HG03558 (cell line): ENCODE measurements at regions not wholly inside any gene's neighbourhood (a gene's known extent, or its start where the extent isn't known, plus 50 kb on each side); places are given as distances from the start of the nearest gene placed in this dataset.

Source experiments
- ATAC-seq: cut with Tn5 transposase; IDR thresholded peaks from one replicate; pipeline ENCODE4 v1.9.1; 2021; ENCODE audit warnings: moderate number of reproducible peaks; ENCODE audit not compliant: unreplicated experiment; ENCODE audit errors: extremely low read depth

- no peak for ATAC-seq
Measured at GRCh38 chr17:77778636-77779489, 179.6 kb upstream of the TNRC6C start.

GRCh38 chr17:77779711-77780539 is 178.6 kb upstream of the TNRC6C start:
- ATAC-seq: no peak

- ATAC-seq: no peak
Measured at GRCh38 chr17:77781536-77781935, 177.0 kb upstream of the TNRC6C start.

GRCh38 chr17:77782201-77782600 is 176.3 kb upstream of the TNRC6C start:
- ATAC-seq: no peak

- ATAC-seq: no peak
Measured at GRCh38 chr17:77782611-77783010, 175.9 kb upstream of the TNRC6C start.

- no peak for ATAC-seq
Measured at GRCh38 chr17:77783991-77784820, 174.3 kb upstream of the TNRC6C start.

- no peak for ATAC-seq
Measured at GRCh38 chr17:77785312-77785905, 173.1 kb upstream of the TNRC6C start.

GRCh38 chr17:77786090-77786489 is 172.4 kb upstream of the TNRC6C start:
- no peak for ATAC-seq

GRCh38 chr17:77786740-77787505 is 171.6 kb upstream of the TNRC6C start:
- no peak for ATAC-seq

GRCh38 chr17:77790143-77790829 is 168.2 kb upstream of the TNRC6C start:
- ATAC-seq: no peak

- no peak for ATAC-seq
Measured at GRCh38 chr17:77792626-77793025, 165.9 kb upstream of the TNRC6C start.

- ATAC-seq: no peak
Measured at GRCh38 chr17:77793146-77793970, 165.1 kb upstream of the TNRC6C start.

GRCh38 chr17:77793971-77794235 is 164.6 kb upstream of the TNRC6C start:
- no peak for ATAC-seq

- ATAC-seq: no peak
Measured at GRCh38 chr17:77794846-77795245, 163.7 kb upstream of the TNRC6C start.

- ATAC-seq: no peak
Measured at GRCh38 chr17:77795685-77796084, 162.8 kb upstream of the TNRC6C start.

GRCh38 chr17:77796176-77796860 is 162.2 kb upstream of the TNRC6C start:
- ATAC-seq: no peak

GRCh38 chr17:77798031-77798430 is 160.5 kb upstream of the TNRC6C start:
- ATAC-seq: no peak

GRCh38 chr17:77798481-77798880 is 160.0 kb upstream of the TNRC6C start:
- no peak for ATAC-seq
